Fibroblast of pulmonary artery (primary cell): ENCODE measurements at regions not wholly inside any gene's neighbourhood (a gene's known extent, or its start where the extent isn't known, plus 50 kb on each side); places are given as distances from the start of the nearest gene placed in this dataset.

Experiments used
- DNase-seq: peaks from one replicate; pipeline ENCODE4 v3.0.0-alpha.2; 2010; ENCODE audit warnings: low read depth
- H3K4me3 ChIP-seq: replicated peaks from 2 replicates; pipeline ENCODE4 v1.5.1; 2011; ENCODE audit warnings: low read depth, mild to moderate bottlenecking, control low read depth, low read length, moderate library complexity
- CTCF ChIP-seq: IDR thresholded peaks from 2 replicates; pipeline ENCODE4 v1.5.1; 2011; ENCODE audit warnings: mild to moderate bottlenecking, control low read depth, low read length, inconsistent platforms; ENCODE audit errors: missing control alignments

GRCh38 chr7:95646350-95646749 is 50.0 kb upstream of the PDK4 start:
- H3K4me3 ChIP-seq: no peak overlapping the region
- TF ChIP-seq CTCF: no peak
- DNase-seq: no peak
